Upper lobe of right lung (tissue), 1 donor: ENCODE measurements at regions not wholly inside any gene's neighbourhood (a gene's known extent, or its start where the extent isn't known, plus 50 kb on each side); places are given as distances from the start of the nearest gene placed in this dataset.

ENCODE experiments used
- ATAC-seq: fragments of 200-7000 bp; cut with Tn5 transposase; one replicate; pipeline ENCODE4 v1.9.1; 2020; ENCODE audit warnings: mild to moderate bottlenecking, moderate library complexity
- DNase-seq: peaks from one replicate; pipeline ENCODE4 v3.0.0-alpha.2; 2020
- H3K27ac ChIP-seq: fragments of 200-600 bp; one replicate; pipeline ENCODE4 v1.8.0; 2022
- H3K27me3 ChIP-seq: fragments of 200-600 bp; one replicate; pipeline ENCODE4 v1.8.0; 2022; ENCODE audit warnings: mild to moderate bottlenecking
- H3K36me3 ChIP-seq: fragments of 200-600 bp; one replicate; pipeline ENCODE4 v1.8.0; 2022
- H3K4me1 ChIP-seq: fragments of 200-600 bp; one replicate; pipeline ENCODE4 v1.8.0; 2022
- H3K4me3 ChIP-seq: fragments of 200-600 bp; one replicate; pipeline ENCODE4 v1.8.0; 2022; ENCODE audit warnings: mild to moderate bottlenecking
- H3K9me3 ChIP-seq: fragments of 200-600 bp; one replicate; pipeline ENCODE4 v1.8.0; 2022
- CTCF ChIP-seq: fragments of 200-600 bp; IDR thresholded peaks from one replicate; pipeline ENCODE4 v1.8.0; 2022; ENCODE audit warnings: antibody characterized with exemption
- intact Hi-C: fragments of 100-400 bp; cut with DNase I; formaldehyde crosslinking; loops from one replicate; pipeline ENCODE4 v1.11.0; 2022
- donor health status: DM: no; HTN: yes; CAD: no; lungs with severe emphysema.

- no peak for TF ChIP-seq CTCF
- H3K27ac ChIP-seq: no peak overlapping the region
- H3K27me3 ChIP-seq: no peaks in the 10 kb centered on the region
- intact Hi-C loops: no loop called here
- ATAC-seq: no peak
- no peaks in the 10 kb centered on the region for H3K4me1 ChIP-seq
- H3K36me3 ChIP-seq: no peaks in the 10 kb centered on the region
- H3K9me3 ChIP-seq: no peaks in the 10 kb centered on the region
- DNase-seq: no peak
- no peak overlapping the region for H3K4me3 ChIP-seq
These were observed 423.3 kb downstream of the MAGEE1 start for GRCh38 chrX:76850851-76851250.

- H3K9me3 ChIP-seq: no peaks in the 10 kb centered on the region
- no peaks in the 10 kb centered on the region for H3K4me1 ChIP-seq
- intact Hi-C loops: no loop called here
- H3K27me3 ChIP-seq: no peaks in the 10 kb centered on the region
- no peak for ATAC-seq
- H3K27ac ChIP-seq: no peak overlapping the region
- no peak overlapping the region for H3K4me3 ChIP-seq
- no peaks in the 10 kb centered on the region for H3K36me3 ChIP-seq
- no peak for TF ChIP-seq CTCF
- no peak for DNase-seq
These were observed 435.0 kb downstream of the MAGEE1 start for GRCh38 chrX:76862509-76862908.

GRCh38 chrX:76893930-76894329, 466.4 kb downstream of the MAGEE1 start:
- Histone ChIP-seq H3K9me3 (no peaks in the 10 kb centered on the region), H3K36me3 (no peaks in the 10 kb centered on the region), H3K4me1 (no peaks in the 10 kb centered on the region), H3K27ac (no peak overlapping the region), H3K27me3 (no peaks in the 10 kb centered on the region), H3K4me3 (no peak overlapping the region)
- no peak for TF ChIP-seq CTCF
- no peak for ATAC-seq
- intact Hi-C loops: no loop called here
- no peak for DNase-seq

GRCh38 chrX:76915836-76916235, 488.3 kb downstream of the MAGEE1 start:
- ATAC-seq (no peak), DNase-seq (no peak)
- Histone ChIP-seq H3K36me3 (no peaks in the 10 kb centered on the region), H3K4me3 (no peak overlapping the region), H3K4me1 (no peaks in the 10 kb centered on the region), H3K27me3 (no peaks in the 10 kb centered on the region), H3K27ac (no peak overlapping the region), H3K9me3 (no peaks in the 10 kb centered on the region)
- no peak for TF ChIP-seq CTCF
- intact Hi-C loops: no loop called here

- Histone ChIP-seq H3K36me3 (no peaks in the 10 kb centered on the region), H3K27me3 (no peaks in the 10 kb centered on the region), H3K9me3 (no peaks in the 10 kb centered on the region), H3K4me1 (no peaks in the 10 kb centered on the region), H3K4me3 (no peak overlapping the region), H3K27ac (no peak overlapping the region)
- no peak for ATAC-seq
- no peak for DNase-seq
- TF ChIP-seq CTCF: no peak
- intact Hi-C loops: no loop called here
These were observed 490.5 kb downstream of the MAGEE1 start for GRCh38 chrX:76918033-76918432.

GRCh38 chrX:76919761-76920160, 492.3 kb downstream of the MAGEE1 start:
- Histone ChIP-seq H3K36me3 (no peaks in the 10 kb centered on the region), H3K27me3 (no peaks in the 10 kb centered on the region), H3K4me1 (no peaks in the 10 kb centered on the region), H3K27ac (no peak overlapping the region), H3K9me3 (no peaks in the 10 kb centered on the region), H3K4me3 (no peak overlapping the region)
- no peak for ATAC-seq
- no peak for DNase-seq
- intact Hi-C loops: no loop called here
- TF ChIP-seq CTCF: no peak
